Loucy (cell line): ENCODE measurements at regions not wholly inside any gene's neighbourhood (a gene's known extent, or its start where the extent isn't known, plus 50 kb on each side); places are given as distances from the start of the nearest gene placed in this dataset.

Experiments
- H2AFZ ChIP-seq: fragments of 200-600 bp; sonication (generic); 2 replicates; pipeline ENCODE4 v1.6.0; 2016; ENCODE audit warnings: antibody characterized with exemption, mild to moderate bottlenecking, low read length, moderate library complexity
- H3F3A ChIP-seq: fragments of 200-600 bp; 2 replicates; pipeline ENCODE4 v1.6.0; 2016; ENCODE audit warnings: antibody characterized with exemption, low read depth, mild to moderate bottlenecking
- H3K27me3 ChIP-seq: fragments of 200-600 bp; sonication (generic); 2 replicates; pipeline ENCODE4 v1.6.1; 2014; ENCODE audit warnings: low read length, mild to moderate bottlenecking; ENCODE audit not compliant: insufficient read depth, poor library complexity, severe bottlenecking
- H3K36me3 ChIP-seq: fragments of 200-600 bp; sonication (generic); 2 replicates; pipeline ENCODE4 v1.6.1; 2016; ENCODE audit warnings: low read length; ENCODE audit not compliant: insufficient read depth
- H3K4me1 ChIP-seq: fragments of 200-600 bp; sonication (generic); 2 replicates; pipeline ENCODE4 v1.5.1; 2014; ENCODE audit warnings: low read length, mild to moderate bottlenecking; ENCODE audit not compliant: insufficient read depth, poor library complexity, severe bottlenecking
- H3K4me2 ChIP-seq: fragments of 200-600 bp; sonication (generic); 2 replicates; pipeline ENCODE4 v1.6.0; 2014; ENCODE audit warnings: antibody characterized with exemption, low read length, low read depth, mild to moderate bottlenecking; ENCODE audit not compliant: poor library complexity, severe bottlenecking
- H3K4me3 ChIP-seq: fragments of 200-600 bp; sonication (generic); 2 replicates; pipeline ENCODE4 v1.5.1; 2014; ENCODE audit warnings: low read length, mild to moderate bottlenecking, mixed read lengths; ENCODE audit not compliant: poor library complexity, severe bottlenecking
- H3K79me2 ChIP-seq: fragments of 200-600 bp; sonication (generic); 2 replicates; pipeline ENCODE4 v1.6.1; 2014; ENCODE audit warnings: low read length; ENCODE audit not compliant: insufficient read depth
- H3K9ac ChIP-seq: fragments of 200-600 bp; sonication (generic); 2 replicates; pipeline ENCODE4 v1.6.0; 2014; ENCODE audit warnings: mild to moderate bottlenecking, low read depth, low read length, moderate library complexity; ENCODE audit not compliant: poor library complexity, severe bottlenecking
- H3K9me2 ChIP-seq: fragments of 200-600 bp; sonication (generic); replicated peaks from 2 replicates; pipeline ENCODE4 v1.6.1; 2016; ENCODE audit warnings: low read depth, low read length, mixed read lengths
- H3K9me3 ChIP-seq: fragments of 200-600 bp; sonication (generic); 2 replicates; pipeline ENCODE4 v1.6.1; 2014; ENCODE audit warnings: mild to moderate bottlenecking, antibody characterized with exemption, low read length, low read depth; ENCODE audit not compliant: insufficient read depth
- H4K20me1 ChIP-seq: fragments of 200-600 bp; sonication (generic); 2 replicates; pipeline ENCODE4 v1.6.0; 2014; ENCODE audit warnings: antibody characterized with exemption, low read length, mild to moderate bottlenecking; ENCODE audit not compliant: insufficient read depth, poor library complexity, severe bottlenecking
- CTCF ChIP-seq: fragments of 200-600 bp; sonication (generic); conservative IDR thresholded peaks from 2 replicates; pipeline ENCODE4 v1.5.1; 2014; ENCODE audit warnings: mild to moderate bottlenecking, antibody characterized with exemption, low read length
- EZH2phosphoT487 ChIP-seq: fragments of 200-600 bp; IDR thresholded peaks from 2 replicates; pipeline ENCODE4 v1.6.1; 2018; ENCODE audit warnings: antibody characterized with exemption, mild to moderate bottlenecking, moderate library complexity, borderline replicate concordance

- no peak overlapping the region for H2AFZ ChIP-seq
- H3K4me1 ChIP-seq: peaks cover 4% of the 10 kb centered on the region
- H3F3A ChIP-seq: no peaks in the 10 kb centered on the region
- no peaks in the 10 kb centered on the region for H3K27me3 ChIP-seq
- H3K36me3 ChIP-seq: no peaks in the 10 kb centered on the region
- H3K79me2 ChIP-seq: no peaks in the 10 kb centered on the region
- no peaks in the 10 kb centered on the region for H3K9me3 ChIP-seq
- no peaks in the 10 kb centered on the region for H3K9me2 ChIP-seq
- H3K4me3 ChIP-seq: no peak overlapping the region
- no peak for TF ChIP-seq CTCF
- no peak for TF ChIP-seq EZH2phosphoT487
- no peak overlapping the region for H3K9ac ChIP-seq
- no peaks in the 10 kb centered on the region for H4K20me1 ChIP-seq
- no peak overlapping the region for H3K4me2 ChIP-seq
These were observed 94.7 kb upstream of the SRD5A3 start for GRCh38 chr4:55251342-55251741.

GRCh38 chr4:55251896-55252295 lies 94.1 kb upstream of the SRD5A3 start:
- Histone ChIP-seq H4K20me1 (no peaks in the 10 kb centered on the region), H3K9me2 (no peaks in the 10 kb centered on the region), H3K9ac (no peak overlapping the region), H3K27me3 (no peaks in the 10 kb centered on the region), H3K36me3 (no peaks in the 10 kb centered on the region), H3F3A (no peaks in the 10 kb centered on the region), H3K4me3 (no peak overlapping the region), H3K4me2 (no peak overlapping the region), H3K9me3 (no peaks in the 10 kb centered on the region), H3K79me2 (no peaks in the 10 kb centered on the region), H2AFZ (no peak overlapping the region), H3K4me1 (peaks cover 4% of the 10 kb centered on the region)
- no peak for TF ChIP-seq EZH2phosphoT487
- no peak for TF ChIP-seq CTCF

GRCh38 chr4:55253948-55254593 lies 92.0 kb upstream of the SRD5A3 start:
- TF ChIP-seq CTCF (no peak), EZH2phosphoT487 (no peak)
- Histone ChIP-seq H4K20me1 (no peaks in the 10 kb centered on the region), H3K4me2 (peak overlapping the region; percentile 24), H3K4me1 (peaks cover 4% of the 10 kb centered on the region), H3K79me2 (no peaks in the 10 kb centered on the region), H3K27me3 (no peaks in the 10 kb centered on the region), H3K9me3 (no peaks in the 10 kb centered on the region), H3K9me2 (no peaks in the 10 kb centered on the region), H3K36me3 (no peaks in the 10 kb centered on the region), H3K9ac (no peak overlapping the region), H3K4me3 (no peak overlapping the region), H3F3A (no peaks in the 10 kb centered on the region), H2AFZ (0 out of 2 replicates have a peak overlapping the region, but pooled peaks have one; percentile 30)
